Endothelial cell of umbilical vein (primary cell): ENCODE measurements at regions not wholly inside any gene's neighbourhood (a gene's known extent, or its start where the extent isn't known, plus 50 kb on each side); places are given as distances from the start of the nearest gene placed in this dataset.

Experiments used
- EZH2 ChIP-seq: IDR thresholded peaks from 2 replicates; pipeline ENCODE4 v1.6.1; 2012; ENCODE audit warnings: borderline replicate concordance, low read depth, mild to moderate bottlenecking, moderate library complexity, low read length, inconsistent platforms; ENCODE audit not compliant: severe bottlenecking
- JUN ChIP-seq: IDR thresholded peaks from 2 replicates; pipeline ENCODE4 v1.6.1; 2011; ENCODE audit warnings: borderline replicate concordance, low read depth; ENCODE audit not compliant: insufficient read length, insufficient read depth
- POLR2A ChIP-seq: IDR thresholded peaks from 2 replicates; pipeline ENCODE4 v1.6.1; 2012; ENCODE audit warnings: low read depth, mild to moderate bottlenecking, control low read depth, low read length
- POLR2AphosphoS5 ChIP-seq: IDR thresholded peaks from 2 replicates; pipeline ENCODE4 v1.6.1; 2012; ENCODE audit warnings: low read depth, mild to moderate bottlenecking, control low read depth, low read length, moderate library complexity; ENCODE audit not compliant: insufficient read depth
- TF ChIP-seq, protein P1 (sequence below), 2 donors: IDR thresholded peaks; 1 replicate in 1 of 2; 2 replicates in 1 of 2; pipeline ENCODE4 v1.5.1; 2011; ENCODE audit warnings: low read length in 2 of 2, mild to moderate bottlenecking in 2 of 2, moderate library complexity in 2 of 2, control low read depth in 1 of 2, inconsistent platforms in 1 of 2, low read depth in 1 of 2; ENCODE audit not compliant: insufficient read depth in 1 of 2; ENCODE audit errors: extremely low read depth in 1 of 2

DNA sequence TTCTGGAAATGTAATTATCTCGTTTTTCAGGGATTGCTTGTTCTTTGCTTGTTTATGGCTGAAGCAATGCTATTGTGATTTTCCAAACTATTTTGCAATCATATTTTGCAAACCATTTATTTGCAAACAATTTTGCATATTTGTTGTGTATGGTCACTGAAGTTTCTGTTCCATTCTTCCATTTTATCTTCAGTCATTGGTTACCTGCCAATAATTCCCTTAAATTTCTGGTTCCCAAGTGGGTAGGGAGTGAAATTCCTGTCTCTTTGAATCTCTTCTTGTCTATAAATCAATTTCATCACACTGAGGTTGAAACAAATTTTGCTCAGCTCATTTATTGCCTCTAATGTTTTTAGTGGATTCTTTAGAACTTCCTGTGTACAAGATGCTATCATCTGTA is 401.7 kb upstream of the VWC2 start:
- TF ChIP-seq EZH2, result no peak
- TF ChIP-seq, protein P1, sequence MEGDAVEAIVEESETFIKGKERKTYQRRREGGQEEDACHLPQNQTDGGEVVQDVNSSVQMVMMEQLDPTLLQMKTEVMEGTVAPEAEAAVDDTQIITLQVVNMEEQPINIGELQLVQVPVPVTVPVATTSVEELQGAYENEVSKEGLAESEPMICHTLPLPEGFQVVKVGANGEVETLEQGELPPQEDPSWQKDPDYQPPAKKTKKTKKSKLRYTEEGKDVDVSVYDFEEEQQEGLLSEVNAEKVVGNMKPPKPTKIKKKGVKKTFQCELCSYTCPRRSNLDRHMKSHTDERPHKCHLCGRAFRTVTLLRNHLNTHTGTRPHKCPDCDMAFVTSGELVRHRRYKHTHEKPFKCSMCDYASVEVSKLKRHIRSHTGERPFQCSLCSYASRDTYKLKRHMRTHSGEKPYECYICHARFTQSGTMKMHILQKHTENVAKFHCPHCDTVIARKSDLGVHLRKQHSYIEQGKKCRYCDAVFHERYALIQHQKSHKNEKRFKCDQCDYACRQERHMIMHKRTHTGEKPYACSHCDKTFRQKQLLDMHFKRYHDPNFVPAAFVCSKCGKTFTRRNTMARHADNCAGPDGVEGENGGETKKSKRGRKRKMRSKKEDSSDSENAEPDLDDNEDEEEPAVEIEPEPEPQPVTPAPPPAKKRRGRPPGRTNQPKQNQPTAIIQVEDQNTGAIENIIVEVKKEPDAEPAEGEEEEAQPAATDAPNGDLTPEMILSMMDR (IDR thresholded peaks at IDR 0.05; ENCODE audit: extremely low read depth in 1 of 2, insufficient read depth in 1 of 2, low read depth in 1 of 2, low read length in 2 of 2), result no peak
- TF ChIP-seq POLR2A, result no peak
- TF ChIP-seq JUN, result no peak
- no peak for TF ChIP-seq POLR2AphosphoS5
